ENCODE measurements at regions not wholly inside any gene's neighbourhood (a gene's known extent, or its start where the extent isn't known, plus 50 kb on each side); places are given as distances from the start of the nearest gene placed in this dataset.

DNA sequence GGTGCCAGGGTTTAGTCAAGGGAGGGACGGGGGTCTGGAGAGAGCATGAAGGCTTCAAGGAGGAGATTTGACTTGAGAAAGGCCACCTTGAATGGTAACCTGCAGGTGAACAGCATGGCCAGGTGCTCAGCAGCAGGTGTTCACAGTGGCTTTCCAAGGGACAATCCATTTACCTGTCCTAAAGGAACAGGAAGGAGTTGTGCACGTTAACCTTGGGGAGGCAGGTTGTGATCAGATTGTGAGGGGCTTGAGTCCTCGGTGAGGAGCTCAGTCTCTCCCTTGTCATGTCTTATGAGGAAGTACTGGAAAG, 120.1 kb upstream of the ERCC6L2 start:
- TF ChIP-seq, protein P1, sequence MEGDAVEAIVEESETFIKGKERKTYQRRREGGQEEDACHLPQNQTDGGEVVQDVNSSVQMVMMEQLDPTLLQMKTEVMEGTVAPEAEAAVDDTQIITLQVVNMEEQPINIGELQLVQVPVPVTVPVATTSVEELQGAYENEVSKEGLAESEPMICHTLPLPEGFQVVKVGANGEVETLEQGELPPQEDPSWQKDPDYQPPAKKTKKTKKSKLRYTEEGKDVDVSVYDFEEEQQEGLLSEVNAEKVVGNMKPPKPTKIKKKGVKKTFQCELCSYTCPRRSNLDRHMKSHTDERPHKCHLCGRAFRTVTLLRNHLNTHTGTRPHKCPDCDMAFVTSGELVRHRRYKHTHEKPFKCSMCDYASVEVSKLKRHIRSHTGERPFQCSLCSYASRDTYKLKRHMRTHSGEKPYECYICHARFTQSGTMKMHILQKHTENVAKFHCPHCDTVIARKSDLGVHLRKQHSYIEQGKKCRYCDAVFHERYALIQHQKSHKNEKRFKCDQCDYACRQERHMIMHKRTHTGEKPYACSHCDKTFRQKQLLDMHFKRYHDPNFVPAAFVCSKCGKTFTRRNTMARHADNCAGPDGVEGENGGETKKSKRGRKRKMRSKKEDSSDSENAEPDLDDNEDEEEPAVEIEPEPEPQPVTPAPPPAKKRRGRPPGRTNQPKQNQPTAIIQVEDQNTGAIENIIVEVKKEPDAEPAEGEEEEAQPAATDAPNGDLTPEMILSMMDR (conservative IDR thresholded peaks at IDR 0.05 in 1 of 2, IDR thresholded peaks at IDR 0.05 in 1 of 2; ENCODE audit: extremely low read depth in 1 of 2, insufficient read depth in 1 of 2, low read depth in 1 of 2, low read length in 2 of 2) = no peak
- no peak for TF ChIP-seq EZH2 (IDR thresholded peaks at IDR 0.05; ENCODE audit: borderline replicate concordance, low read length)
